NCI-H146 (cell line): ENCODE measurements at regions not wholly inside any gene's neighbourhood (a gene's known extent, or its start where the extent isn't known, plus 50 kb on each side); places are given as distances from the start of the nearest gene placed in this dataset.
"Not testable (repeated sequence)": the region's sequence is repeated elsewhere in the genome, so short reads cannot be mapped to it uniquely, and the experiment has no call there.

Experiments used
- DNase-seq: peaks from one replicate; lab custom pipeline; 2025; lab: John Stamatoyannopoulos, UW

DNA sequence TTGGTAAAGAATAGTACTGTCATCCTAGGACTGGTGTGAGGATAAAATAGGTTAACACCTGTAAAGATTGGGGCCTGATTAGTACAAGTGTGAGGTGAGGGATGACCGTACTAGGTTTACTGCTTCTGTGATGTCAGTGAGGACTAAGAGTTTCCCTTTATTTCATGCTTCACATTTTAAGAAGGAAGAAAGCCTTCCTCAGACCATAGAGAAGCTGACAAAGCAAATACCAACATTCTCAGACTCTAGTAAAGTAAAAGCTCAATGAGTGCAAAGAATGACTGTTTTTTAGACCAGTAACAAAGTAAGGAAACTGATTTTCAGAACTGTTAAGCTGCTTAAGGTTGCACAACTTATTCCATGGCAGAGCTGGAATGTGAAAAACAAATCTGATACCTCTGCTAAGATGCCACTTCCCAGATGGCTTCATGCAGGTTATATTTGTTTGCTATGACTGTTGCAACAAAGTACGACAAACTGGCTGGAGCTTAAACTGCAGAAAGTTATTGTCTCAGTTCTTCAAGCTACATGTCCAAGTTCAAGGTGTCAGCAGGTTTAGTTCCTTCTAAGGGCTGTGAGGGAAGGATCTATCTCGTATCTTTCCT is 354.9 kb downstream of the RSL24D1 start:
- DNase-seq: no peak

DNA sequence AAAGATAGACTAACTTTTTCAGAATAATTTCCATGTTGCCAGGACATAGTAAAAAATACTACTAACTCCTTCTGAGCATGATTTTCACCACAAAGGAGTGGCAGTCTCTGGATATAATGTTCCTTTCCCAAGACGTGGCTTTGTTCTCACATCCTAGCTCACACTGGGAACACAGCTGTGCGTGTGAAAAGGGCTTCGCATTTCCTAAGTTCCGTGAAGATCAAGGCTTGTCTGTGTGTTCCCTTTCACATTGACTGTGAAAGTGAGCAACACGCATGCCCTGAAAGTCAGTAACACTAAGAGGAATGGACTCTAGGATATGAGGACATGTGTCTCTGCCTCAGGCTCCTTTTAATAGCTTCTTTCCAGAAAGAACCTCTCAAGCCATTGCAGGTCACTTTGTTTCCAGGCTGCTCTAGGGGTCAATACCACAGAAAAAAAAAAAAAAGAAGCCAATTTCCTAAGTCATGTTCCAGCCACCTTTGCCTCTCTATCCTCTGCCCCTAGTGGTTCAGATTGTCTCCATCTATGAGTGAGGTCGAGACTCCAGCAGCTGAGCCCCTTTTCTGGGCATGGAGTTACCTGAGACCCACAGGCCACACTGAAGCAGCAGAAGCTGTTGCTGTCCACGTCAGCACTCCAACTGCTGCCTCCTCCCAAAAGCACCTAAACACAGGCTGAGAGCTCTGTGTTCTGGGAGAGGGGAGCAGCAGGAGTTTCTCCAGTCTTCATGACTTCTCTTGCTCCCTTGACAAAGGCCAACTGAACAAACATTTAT is 355.9 kb downstream of the RSL24D1 start:
- DNase-seq: no peak

DNA sequence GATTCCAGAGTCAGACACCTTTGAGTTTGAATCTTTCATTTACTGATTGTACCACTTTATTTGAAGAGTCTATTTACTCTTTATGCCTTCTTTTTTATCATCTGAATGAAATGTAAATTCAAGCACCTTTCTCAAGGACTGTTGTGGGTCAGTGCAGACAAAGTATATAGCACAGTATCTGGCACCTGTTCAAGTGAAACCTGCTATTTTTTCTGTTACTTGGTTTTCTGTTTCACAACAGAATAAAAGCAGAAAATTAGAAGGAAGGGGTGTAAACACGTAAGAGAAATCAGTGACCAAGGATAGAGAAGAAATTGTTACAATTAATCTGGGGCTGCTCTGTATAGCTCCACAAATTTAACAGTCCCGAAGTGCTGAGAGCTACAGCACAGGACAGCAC is 357.4 kb downstream of the RSL24D1 start:
- DNase-seq: no peak

DNA sequence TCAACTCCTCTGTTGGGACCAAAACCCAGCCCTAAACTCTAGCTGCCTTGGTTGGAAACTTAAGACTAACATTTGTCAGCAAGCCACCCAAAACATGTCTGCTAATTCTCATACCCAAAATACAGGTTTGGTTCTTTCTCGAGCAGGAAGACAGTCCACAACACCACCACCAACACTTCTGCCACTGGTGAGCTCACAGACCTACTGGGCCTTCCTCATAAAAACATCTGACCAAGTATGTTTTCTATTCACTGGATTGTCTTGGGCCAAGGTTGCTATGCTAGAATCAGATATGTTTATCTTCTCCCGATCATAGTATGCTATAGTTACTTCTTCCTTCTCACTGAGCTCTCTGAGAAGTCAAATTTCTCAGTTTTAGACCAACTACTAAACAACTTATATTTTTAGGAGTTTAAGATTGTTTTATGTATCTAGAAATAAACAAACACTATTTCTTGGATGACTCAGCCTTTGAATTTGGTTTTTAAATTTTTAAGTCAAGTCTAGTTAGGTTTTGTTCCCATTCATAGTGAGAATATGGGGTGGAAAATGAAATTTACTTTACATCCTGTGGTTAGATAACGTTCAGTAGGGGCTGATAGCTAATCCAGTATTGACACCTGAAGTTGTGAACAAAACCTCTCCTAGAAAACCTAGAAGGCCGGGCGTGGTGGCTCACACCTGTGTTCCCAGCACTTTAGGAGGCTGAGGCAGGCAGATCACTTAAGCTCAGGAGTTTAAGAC is 360.5 kb downstream of the RSL24D1 start:
- no peak for DNase-seq

DNA sequence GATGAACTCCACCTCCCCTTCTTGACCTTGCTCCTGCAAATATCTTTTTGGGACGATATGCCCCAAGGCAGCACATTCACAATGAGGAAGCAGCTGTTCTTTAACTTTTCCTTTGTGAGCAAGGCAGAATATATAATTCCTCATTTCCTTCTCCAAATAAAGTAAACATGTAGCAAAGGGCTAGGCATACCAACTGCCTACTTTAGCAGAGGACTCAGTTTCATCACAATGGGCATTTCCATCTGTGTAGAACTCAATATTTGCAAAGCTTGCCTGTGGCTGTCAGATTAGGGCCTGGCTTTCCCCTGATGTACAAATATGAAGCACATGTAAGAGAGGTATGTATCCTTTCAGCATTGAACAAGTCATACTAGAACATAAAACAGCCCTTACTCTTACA is 366.9 kb downstream of the RSL24D1 start:
- no peak for DNase-seq

GRCh38 chr15:54820811-54821210 is 375.9 kb downstream of the RSL24D1 start:
- no peak for DNase-seq

DNA sequence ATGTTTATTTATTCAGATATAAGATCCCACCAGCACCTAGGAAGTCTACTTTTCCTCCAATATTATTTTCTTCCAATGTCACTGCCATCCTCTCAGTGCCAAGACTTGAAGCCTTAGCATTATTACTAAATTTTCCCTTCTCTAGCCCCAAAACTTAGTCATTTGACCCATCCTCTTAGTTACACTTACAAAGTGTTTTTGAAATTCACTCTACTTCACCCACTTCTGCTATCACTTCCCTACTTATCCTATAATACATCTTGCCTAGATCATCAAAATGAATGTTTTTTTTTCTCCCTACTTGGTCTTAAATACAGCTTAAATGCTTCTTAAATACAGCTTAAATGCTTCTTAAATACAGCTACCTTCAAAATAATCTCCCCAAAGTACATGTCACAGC is 376.6 kb downstream of the RSL24D1 start:
- no peak for DNase-seq

GRCh38 chr15:54816401-54816800 is 380.3 kb downstream of the RSL24D1 start:
- no peak for DNase-seq

- DNase-seq: no peak
Measured at GRCh38 chr15:54815556-54815955, 381.2 kb downstream of the RSL24D1 start.

DNA sequence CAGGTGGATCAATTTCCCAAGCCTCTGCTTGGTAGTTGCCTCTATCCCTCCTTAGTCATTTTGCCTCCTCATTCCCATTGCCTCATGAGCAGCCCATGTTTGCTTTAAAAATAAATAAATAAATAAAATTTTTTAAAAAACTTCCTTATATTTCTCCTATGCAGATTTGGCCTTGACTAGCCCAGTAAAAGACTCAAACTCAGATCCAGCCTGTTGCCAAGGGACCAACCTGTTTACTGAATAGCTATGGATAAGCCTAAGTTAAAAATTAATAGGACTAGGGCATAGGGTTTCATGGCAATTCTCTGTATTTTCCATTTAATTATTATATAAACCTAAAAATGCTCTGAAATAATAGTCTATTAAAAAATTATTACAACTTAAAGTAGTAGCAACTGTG is 384.4 kb downstream of the RSL24D1 start:
- no peak for DNase-seq

GRCh38 chr15:54810496-54810895 is 386.2 kb downstream of the RSL24D1 start:
- DNase-seq: no peak

DNA sequence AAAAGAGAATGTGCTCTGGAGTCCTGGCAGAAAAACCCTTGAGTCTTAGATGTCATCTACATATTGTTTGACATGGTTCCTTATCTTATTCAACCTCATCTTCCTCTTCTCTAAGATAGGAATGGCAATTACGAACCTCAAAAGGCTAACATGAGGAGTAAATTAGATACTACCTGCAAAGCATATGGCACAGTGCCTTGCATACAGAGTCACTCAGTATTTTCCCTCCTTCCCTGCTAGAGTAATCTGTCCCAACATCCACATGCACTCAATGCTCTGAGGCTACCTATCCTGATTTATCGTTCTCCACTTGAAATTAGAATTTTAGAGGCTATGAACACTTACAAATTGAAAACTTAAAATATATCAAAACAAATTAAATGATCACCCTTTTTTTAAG is 386.7 kb downstream of the RSL24D1 start:
- DNase-seq: no peak

DNA sequence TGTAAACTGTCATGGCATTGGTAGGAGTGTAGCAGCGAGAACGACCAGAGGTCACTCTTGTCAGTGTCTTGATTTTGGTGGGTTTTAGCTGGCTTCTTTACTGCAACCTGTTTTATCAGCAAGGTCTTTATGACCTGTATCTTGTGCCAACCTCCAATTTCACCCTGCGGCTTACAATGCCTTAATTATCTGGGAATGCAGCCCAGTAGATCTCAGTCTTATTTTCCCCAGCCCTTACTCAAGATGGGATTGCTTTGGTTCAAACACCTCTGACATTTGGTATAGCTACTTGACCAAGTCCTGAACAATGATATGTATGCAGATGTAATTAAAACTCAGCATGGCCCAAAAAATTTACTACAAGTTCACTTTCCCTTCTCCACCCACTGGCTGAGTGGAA is 388.4 kb downstream of the RSL24D1 start:
- DNase-seq: no peak

DNA sequence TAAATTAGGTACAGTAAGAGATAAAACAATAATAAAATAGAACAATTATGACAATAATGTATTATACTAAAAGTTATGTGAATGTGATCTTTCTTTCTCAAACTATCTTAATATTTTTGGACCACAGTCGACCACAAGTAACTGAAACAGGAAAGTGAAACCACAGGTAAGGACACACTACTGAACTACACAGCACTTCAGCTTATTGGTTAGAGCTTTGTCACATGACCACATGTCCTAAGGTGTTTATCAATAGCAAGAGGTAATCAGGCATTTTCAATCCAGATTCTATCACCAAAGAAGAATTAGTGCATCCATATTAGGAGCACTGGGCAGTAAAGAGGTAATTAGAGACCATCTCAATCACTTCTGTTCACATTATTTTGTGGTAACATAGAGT is 392.8 kb downstream of the RSL24D1 start:
- DNase-seq: no peak

- DNase-seq: no peak
Measured at GRCh38 chr15:54803134-54803808, 393.5 kb downstream of the RSL24D1 start.

- no peak for DNase-seq
Measured at GRCh38 chr15:54792526-54792925, 404.2 kb downstream of the RSL24D1 start.

GRCh38 chr15:54790693-54791092 is 406.0 kb downstream of the RSL24D1 start:
- no peak for DNase-seq

DNA sequence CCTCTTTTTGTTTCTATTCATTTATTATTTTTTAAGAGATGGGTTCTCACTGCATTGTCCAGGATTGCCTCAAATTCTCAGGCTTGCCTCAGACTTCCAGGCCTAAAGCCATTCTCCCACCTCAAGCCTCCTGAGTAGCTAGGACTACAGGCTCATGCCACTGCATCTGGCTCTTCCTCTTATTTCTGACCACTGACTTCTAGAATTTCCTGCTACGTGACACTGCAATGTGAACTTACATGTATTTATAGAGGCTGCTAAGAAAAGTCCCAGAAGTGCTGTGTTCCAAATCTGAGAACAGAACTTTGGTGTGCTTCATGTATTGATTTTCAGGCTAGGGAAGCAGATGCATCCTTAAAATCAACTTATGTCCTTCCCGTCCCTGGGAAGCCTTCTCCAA is 407.4 kb downstream of the RSL24D1 start:
- DNase-seq: no peak

GRCh38 chr15:54781220-54781619 is 415.5 kb downstream of the RSL24D1 start:
- not testable (repeated sequence) for DNase-seq

- DNase-seq: no peak
Measured at GRCh38 chr15:54779271-54779670, 417.5 kb downstream of the RSL24D1 start.

DNA sequence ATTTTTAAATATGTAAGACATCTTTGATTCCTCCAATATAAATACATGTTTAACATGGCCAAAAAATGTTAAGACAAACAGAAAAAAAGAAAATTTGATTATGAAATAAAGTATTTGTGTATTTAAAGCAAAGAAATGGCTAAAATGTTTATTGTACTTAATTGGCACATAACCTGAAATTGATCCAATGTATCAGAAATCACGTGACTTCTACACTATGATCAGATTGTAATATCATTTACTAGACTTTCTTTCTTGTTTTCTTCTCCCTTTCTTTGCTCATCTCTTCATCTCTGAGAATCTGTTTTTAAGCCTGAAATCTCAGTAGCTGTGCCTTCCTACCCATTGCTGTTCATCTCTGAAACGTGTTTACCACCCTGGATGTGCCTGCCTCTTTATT is 420.3 kb downstream of the RSL24D1 start:
- DNase-seq: no peak

GRCh38 chr15:54772663-54773062 is 424.1 kb downstream of the RSL24D1 start:
- no peak for DNase-seq

GRCh38 chr15:54749461-54749860 is 447.3 kb downstream of the RSL24D1 start:
- DNase-seq: not testable (repeated sequence)
